OCI-LY3 (cell line): ENCODE measurements at regions not wholly inside any gene's neighbourhood (a gene's known extent, or its start where the extent isn't known, plus 50 kb on each side); places are given as distances from the start of the nearest gene placed in this dataset.
A peak's percentile ranks its signal among the peaks of the same experiment; 100 is the strongest.

Experiments
- H2AFZ ChIP-seq: fragments of 200-600, 300-600 bp; shearing (Covaris generic); 2 replicates; pipeline ENCODE4 v1.6.0; 2014; ENCODE audit warnings: antibody characterized with exemption, low read depth, low read length
- H3K27ac ChIP-seq: fragments of 200-600, 300-600 bp; sonication (generic); 2 replicates; pipeline ENCODE4 v1.5.1; 2014; ENCODE audit warnings: mild to moderate bottlenecking, low read length, moderate library complexity, mixed read lengths
- H3K27me3 ChIP-seq: fragments of 200-600, 300-600 bp; sonication (generic); 2 replicates; pipeline ENCODE4 v1.6.1; 2014; ENCODE audit warnings: low read depth, low read length, mixed read lengths
- H3K36me3 ChIP-seq: fragments of 200-600, 300-600 bp; sonication (generic); replicated peaks from 2 replicates; pipeline ENCODE3; 2014; ENCODE audit warnings: low read depth, low read length, mixed read lengths
- H3K4me1 ChIP-seq: fragments of 300-600, 200-600 bp; sonication (generic); 2 replicates; pipeline ENCODE4 v1.6.1; 2014; ENCODE audit warnings: low read length, mixed read lengths
- H3K4me2 ChIP-seq: fragments of 200-600, 300-600 bp; sonication (generic); 2 replicates; pipeline ENCODE4 v1.6.1; 2014; ENCODE audit warnings: low read length, mixed read lengths
- H3K4me3 ChIP-seq: fragments of 300-600, 200-600 bp; sonication (generic); 2 replicates; pipeline ENCODE4 v1.5.1; 2014; ENCODE audit warnings: antibody characterized with exemption, mild to moderate bottlenecking, low read length, moderate library complexity
- H3K79me2 ChIP-seq: fragments of 300-600, 200-600 bp; shearing (Covaris generic); 2 replicates; pipeline ENCODE4 v1.6.1; 2014; ENCODE audit warnings: mild to moderate bottlenecking, low read length, mixed read lengths
- H3K9ac ChIP-seq: fragments of 300-600, 200-600 bp; shearing (Covaris generic); 2 replicates; pipeline ENCODE4 v1.6.0; 2014; ENCODE audit warnings: mild to moderate bottlenecking, low read length, moderate library complexity
- H3K9me3 ChIP-seq: fragments of 200-600, 300-600 bp; shearing (Covaris generic); 2 replicates; pipeline ENCODE4 v1.6.1; 2014; ENCODE audit warnings: low read length, mixed read lengths; ENCODE audit not compliant: insufficient read depth
- H4K20me1 ChIP-seq: fragments of 200-600, 300-600 bp; sonication (generic); 2 replicates; pipeline ENCODE4 v1.6.1; 2016; ENCODE audit warnings: low read length, mixed read lengths; ENCODE audit not compliant: insufficient read depth
- EZH2phosphoT487 ChIP-seq: fragments of 200-600 bp; shearing (Covaris generic); IDR thresholded peaks from 2 replicates; pipeline ENCODE4 v1.6.1; 2018; ENCODE audit warnings: antibody characterized with exemption, mixed run types, low read depth
- TF ChIP-seq, protein P1 (sequence below): fragments of 200-600, 300-600 bp; sonication (generic); IDR thresholded peaks from 2 replicates; pipeline ENCODE4 v1.5.1; 2014; ENCODE audit warnings: antibody characterized with exemption, low read length, low read depth

GRCh38 chr14:96661244-96661969 is 135.8 kb upstream of the VRK1 start:
- no peak for TF ChIP-seq EZH2phosphoT487
- TF ChIP-seq, protein P1, sequence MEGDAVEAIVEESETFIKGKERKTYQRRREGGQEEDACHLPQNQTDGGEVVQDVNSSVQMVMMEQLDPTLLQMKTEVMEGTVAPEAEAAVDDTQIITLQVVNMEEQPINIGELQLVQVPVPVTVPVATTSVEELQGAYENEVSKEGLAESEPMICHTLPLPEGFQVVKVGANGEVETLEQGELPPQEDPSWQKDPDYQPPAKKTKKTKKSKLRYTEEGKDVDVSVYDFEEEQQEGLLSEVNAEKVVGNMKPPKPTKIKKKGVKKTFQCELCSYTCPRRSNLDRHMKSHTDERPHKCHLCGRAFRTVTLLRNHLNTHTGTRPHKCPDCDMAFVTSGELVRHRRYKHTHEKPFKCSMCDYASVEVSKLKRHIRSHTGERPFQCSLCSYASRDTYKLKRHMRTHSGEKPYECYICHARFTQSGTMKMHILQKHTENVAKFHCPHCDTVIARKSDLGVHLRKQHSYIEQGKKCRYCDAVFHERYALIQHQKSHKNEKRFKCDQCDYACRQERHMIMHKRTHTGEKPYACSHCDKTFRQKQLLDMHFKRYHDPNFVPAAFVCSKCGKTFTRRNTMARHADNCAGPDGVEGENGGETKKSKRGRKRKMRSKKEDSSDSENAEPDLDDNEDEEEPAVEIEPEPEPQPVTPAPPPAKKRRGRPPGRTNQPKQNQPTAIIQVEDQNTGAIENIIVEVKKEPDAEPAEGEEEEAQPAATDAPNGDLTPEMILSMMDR = no peak
- H3K4me1 ChIP-seq = peaks cover 31% of the 10 kb centered on the region
- H4K20me1 ChIP-seq = no peaks in the 10 kb centered on the region
- no peak overlapping the region for H3K9ac ChIP-seq
- H3K4me2 ChIP-seq = peak overlapping the region; percentile 66; the same call in 1 of the 2 replicates
- H3K36me3 ChIP-seq = peaks cover 3% of the 10 kb centered on the region
- no peak overlapping the region for H3K4me3 ChIP-seq
- 0 out of 2 replicates have a peak, but pooled peaks cover 7% of the 10 kb centered on the region for H3K9me3 ChIP-seq
- H3K27me3 ChIP-seq = no peaks in the 10 kb centered on the region
- H3K79me2 ChIP-seq = no peaks in the 10 kb centered on the region
- H2AFZ ChIP-seq = peak overlapping the region; percentile 38; the same call in 1 of the 2 replicates
- H3K27ac ChIP-seq = no peak overlapping the region

DNA sequence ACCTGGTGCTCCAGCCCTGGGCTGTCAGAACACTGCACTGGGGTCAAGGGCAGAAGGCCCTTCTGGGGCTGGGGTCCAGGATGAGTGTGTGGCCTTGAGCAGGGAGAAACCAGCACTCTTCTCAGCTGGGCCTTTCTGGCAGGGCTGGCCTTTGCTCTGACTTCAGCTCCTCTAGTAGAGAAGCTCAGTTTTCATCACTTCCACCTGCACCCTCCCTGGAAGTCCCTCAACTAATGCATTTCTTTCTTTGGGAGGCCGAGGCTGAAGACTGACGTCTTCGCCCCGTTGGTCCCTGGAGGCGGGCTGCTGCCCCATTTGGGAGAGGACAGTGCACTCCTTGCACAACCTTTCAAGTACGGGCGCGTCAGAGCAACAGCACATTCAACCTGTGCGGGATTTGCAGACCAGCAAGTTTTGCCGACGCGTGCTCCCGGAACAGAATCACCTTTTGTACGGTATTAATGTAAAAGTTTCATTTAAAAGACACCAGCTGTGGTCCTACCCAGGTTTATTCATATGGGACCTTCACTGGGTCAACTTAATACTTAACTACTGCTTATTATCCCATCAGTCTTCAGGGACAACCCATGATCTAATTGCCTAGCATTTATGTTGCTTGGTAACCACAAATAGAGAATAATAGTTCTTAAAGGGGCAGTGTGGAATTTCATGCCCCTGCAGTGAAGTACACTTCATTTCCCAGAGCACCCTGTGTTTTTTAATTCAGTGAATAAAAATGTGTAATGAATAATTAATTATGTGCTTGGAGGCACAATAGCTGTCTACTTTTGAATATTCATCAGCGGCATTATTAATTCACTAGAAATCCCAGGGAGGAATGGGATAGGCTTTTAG is 134.8 kb upstream of the VRK1 start:
- no peak overlapping the region for H3K27ac ChIP-seq
- TF ChIP-seq, protein P1 = no peak
- no peak for TF ChIP-seq EZH2phosphoT487

DNA sequence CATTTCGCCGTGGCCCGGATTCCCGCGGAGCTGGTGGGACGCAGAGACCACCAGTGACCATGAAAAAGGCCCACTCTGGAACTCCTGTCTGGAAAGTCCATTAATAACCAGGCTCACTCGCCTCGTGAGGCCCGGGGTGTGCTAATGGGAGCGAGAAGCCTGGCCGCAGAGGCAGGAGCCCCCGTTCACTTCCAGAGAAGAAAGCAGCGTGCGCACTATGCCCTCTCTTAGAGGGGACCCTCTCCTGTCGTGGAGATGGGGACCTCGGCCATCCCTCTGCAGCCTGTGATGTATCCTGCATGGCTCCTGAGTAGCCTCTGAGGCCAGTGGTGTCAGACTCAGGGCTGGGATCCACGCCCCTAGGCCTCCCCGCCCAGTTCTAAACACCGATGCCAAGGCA is 134.1 kb upstream of the VRK1 start:
- Histone ChIP-seq H3K79me2 (no peaks in the 10 kb centered on the region), H3K4me2 (no peak overlapping the region), H3K9ac (no peak overlapping the region), H3K4me1 (peaks cover 31% of the 10 kb centered on the region), H3K27me3 (peaks cover 9% of the 10 kb centered on the region; the same call in 1 of the 2 replicates), H3K4me3 (no peak overlapping the region), H3K9me3 (no peaks in the 10 kb centered on the region), H2AFZ (no peak overlapping the region), H4K20me1 (no peaks in the 10 kb centered on the region), H3K27ac (no peak overlapping the region), H3K36me3 (no peaks in the 10 kb centered on the region)
- TF ChIP-seq, protein P1 = no peak
- no peak for TF ChIP-seq EZH2phosphoT487

More for the DNA sequence above, 134.8 kb upstream of the VRK1 start:
- Histone ChIP-seq H3K27me3 (peaks cover 4% of the 10 kb centered on the region; the same call in 1 of the 2 replicates), H4K20me1 (no peaks in the 10 kb centered on the region), H2AFZ (no peak overlapping the region), H3K4me3 (no peak overlapping the region), H3K9ac (no peak overlapping the region), H3K4me2 (no peak overlapping the region), H3K9me3 (no peaks in the 10 kb centered on the region), H3K36me3 (no peaks in the 10 kb centered on the region), H3K4me1 (peaks cover 31% of the 10 kb centered on the region), H3K79me2 (no peaks in the 10 kb centered on the region)

GRCh38 chr14:96663491-96664067 is 133.6 kb upstream of the VRK1 start:
- Histone ChIP-seq H3K4me1 (peaks cover 31% of the 10 kb centered on the region), H3K4me3 (no peak overlapping the region), H3K36me3 (no peaks in the 10 kb centered on the region), H3K9ac (no peak overlapping the region), H3K79me2 (no peaks in the 10 kb centered on the region), H3K4me2 (no peak overlapping the region), H2AFZ (no peak overlapping the region), H4K20me1 (no peaks in the 10 kb centered on the region), H3K27me3 (peaks cover 9% of the 10 kb centered on the region; the same call in 1 of the 2 replicates), H3K9me3 (no peaks in the 10 kb centered on the region), H3K27ac (no peak overlapping the region)
- no peak for TF ChIP-seq EZH2phosphoT487
- TF ChIP-seq, protein P1 = no peak
